SKM-1 (cell line): ENCODE measurements at regions not wholly inside any gene's neighbourhood (a gene's known extent, or its start where the extent isn't known, plus 50 kb on each side); places are given as distances from the start of the nearest gene placed in this dataset.

Experiments
- DNase-seq: peaks from one replicate; lab custom pipeline; 2025; ENCODE audit not compliant: unreplicated experiment; lab: John Stamatoyannopoulos, UW

DNA sequence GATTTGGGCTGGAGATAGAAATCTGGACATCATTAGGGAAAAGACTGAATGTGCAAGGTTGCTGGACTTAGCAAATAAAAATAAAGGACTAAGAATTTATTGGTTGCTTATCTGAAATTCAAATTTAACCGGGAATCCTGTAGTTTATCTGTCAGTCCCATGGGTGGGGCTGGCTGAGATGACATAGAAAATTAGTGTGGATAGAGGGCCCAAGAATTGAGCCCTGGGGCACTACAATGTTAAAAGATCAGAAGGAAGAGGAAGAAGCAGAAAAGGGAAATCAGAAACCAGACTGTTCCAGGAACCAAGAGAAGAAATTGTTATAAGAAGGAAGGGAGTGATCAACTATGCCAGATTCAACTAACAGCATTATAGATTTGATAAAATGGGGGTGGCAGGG lies 96.7 kb upstream of the CCDC196 start:
- DNase-seq = no peak

- DNase-seq = no peak
These were observed 90.9 kb upstream of the CCDC196 start for GRCh38 chr14:66395300-66395699.

DNA sequence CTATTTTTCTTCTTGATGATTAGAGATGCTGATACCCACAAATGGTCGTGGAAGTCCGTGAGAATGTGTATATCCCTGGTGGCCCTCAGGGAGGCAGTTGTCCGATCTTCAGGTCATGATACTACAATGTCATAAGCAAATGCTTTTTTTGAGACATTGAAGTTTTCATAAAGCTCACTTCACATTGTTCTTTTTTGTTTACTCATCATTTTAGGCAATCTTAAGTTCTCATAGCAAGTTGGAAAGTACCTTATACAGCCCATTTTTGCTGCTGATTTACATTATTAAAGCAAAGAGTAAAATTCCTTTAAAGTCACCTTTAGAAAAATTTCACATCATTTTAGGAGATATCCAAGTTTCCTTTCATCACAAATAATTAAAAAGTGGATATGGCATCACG lies 90.0 kb upstream of the CCDC196 start:
- DNase-seq = no peak

GRCh38 chr14:66398437-66398836 lies 87.7 kb upstream of the CCDC196 start:
- no peak for DNase-seq

DNA sequence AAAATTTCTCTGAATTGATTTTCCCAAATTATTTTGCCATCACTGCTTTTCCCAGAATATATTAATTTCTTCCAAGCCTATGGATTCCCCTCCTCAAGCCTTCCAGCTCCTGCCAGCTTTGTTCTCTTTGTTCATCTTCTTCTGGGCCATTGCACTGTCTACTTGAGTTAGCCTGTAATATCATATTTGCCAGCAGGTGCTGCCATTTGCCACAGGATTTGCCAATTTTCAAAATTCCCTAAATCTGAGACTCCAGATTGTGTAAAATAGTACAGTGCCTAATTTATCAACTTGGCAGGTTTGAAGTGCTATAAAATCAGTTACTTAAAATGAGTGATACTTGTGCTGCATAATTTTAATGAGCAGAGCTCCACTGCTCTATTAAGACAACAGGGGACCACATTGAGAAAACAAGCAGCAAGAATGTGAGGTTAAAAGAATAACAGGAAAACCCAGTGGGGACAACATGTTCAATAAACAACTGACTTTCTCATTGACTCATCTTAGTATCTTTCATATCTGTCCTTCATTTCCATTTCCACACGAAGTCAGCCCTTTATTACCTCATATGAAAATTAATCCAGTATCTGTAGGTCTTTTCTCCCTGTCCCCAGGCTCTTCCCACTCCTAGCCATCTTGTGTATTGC lies 84.6 kb upstream of the CCDC196 start:
- DNase-seq = no peak

DNA sequence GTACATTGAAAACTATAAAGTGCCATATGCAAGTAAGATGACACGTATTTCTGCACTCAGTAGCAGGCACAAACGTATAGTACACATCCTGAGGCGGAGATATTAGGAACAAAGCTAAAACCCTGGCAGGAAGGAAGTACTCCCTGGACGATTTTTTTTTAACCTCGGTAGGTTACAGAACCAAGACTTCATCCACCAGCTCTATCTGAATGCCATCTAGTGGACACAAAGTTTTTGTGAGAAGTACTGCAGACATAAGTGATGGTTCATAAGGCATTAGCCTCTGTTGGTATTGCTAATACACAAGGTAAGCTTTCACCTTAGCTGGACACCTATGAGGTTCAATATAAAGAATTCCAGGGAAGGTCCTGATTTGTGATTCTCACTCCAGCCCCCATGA lies 83.0 kb upstream of the CCDC196 start:
- peak; percentile 2 for DNase-seq

DNA sequence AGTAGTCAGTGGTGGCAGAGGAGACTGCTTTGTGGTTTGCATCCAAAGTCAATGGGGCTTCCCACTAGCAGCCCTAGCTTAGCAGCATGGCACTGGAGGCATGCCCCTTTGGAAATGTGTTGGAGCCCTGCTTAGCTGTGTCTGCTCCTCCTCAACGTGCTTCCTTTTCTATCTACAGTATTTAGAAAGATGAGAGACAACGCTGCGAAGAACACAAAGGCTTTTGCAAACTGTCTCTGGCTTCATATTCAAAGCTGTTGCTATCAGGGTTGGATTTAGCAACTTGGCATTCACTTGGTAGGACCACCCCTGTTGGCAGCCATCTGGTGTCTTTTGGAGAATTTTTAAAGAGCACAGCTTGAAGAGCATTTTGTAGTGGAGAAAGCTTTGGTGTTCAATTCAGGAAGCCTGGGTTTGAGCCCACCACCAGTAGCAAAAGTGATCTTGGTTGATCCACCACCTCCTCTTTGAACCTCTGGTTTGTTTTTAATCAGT lies 82.1 kb upstream of the CCDC196 start:
- no peak for DNase-seq

GRCh38 chr14:66405158-66405557 lies 81.0 kb upstream of the CCDC196 start:
- no peak for DNase-seq

DNA sequence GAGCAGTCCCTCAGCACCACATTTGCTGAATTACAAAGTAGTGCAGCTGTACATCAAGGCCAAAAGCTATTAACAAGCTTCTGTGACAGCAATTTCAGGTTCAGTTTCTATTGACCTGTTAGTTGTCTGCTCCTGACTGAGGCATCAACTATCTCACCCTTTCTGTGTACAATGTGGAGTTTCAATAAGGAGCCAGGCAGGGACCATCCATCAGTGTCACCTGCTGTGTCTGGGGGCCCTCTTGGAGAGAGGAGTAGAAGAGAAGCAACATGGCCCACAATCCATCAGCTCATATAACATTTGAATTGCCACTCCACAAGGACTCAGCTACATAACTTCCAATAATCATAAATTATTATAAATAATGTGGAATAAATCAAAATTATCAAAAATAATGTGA lies 72.3 kb upstream of the CCDC196 start:
- no peak for DNase-seq

- DNase-seq = no peak
These were observed 71.7 kb upstream of the CCDC196 start for GRCh38 chr14:66414511-66414910.

DNA sequence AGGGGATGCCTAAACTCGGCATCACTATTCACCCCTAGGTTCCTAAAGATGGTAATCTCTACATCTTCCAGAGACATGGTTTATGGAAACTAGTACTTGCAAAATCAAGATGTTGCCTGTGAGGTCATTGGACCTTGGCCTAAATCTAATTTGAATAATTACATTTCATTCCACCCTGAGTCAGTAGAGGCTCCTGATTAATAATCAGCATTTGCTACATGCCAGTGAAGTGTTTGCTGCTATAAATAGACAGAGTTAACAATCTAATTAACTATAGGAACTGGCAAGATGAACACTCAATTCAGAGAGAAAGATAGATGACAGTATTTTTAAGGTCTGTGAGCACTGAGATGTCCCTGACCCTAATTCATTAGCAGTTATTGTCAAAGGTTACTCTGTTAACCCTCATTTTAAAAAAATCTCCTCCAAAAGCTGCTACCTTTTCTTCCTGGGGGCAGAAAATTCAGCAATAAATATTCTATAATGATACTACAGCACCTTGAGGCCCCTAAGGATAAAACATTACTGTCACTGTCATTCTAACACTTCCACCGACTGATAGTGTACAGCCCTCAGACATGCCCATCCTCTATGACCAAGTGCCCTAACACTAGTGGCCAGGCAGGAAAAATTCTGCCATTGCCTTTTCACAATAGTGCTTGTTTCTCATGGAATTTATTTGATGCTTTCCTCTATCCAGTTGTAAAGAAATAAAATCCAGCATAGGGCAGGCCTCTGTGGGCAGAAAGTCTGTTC lies 65.7 kb upstream of the CCDC196 start:
- no peak for DNase-seq

- no peak for DNase-seq
These were observed 63.9 kb upstream of the CCDC196 start for GRCh38 chr14:66421990-66422946.

DNA sequence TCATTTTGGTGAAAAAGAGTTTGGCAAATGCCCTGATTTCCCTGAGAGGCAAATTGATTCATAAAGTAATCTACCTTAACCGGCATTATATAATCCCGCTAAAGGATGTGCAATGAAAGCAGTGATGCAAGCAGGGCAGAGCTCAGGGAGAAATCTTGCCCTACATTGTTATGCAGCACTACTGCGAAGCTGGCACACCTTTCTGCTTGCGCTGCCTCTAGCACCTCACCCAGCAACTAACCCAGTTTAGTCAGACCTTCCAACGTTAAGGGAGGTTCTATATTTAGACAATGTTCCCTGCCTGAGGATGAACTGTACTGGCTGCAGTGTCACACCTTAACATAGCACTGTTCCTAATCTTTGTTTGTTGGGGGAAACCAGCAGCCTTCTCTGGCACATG lies 60.8 kb upstream of the CCDC196 start:
- DNase-seq = no peak

DNA sequence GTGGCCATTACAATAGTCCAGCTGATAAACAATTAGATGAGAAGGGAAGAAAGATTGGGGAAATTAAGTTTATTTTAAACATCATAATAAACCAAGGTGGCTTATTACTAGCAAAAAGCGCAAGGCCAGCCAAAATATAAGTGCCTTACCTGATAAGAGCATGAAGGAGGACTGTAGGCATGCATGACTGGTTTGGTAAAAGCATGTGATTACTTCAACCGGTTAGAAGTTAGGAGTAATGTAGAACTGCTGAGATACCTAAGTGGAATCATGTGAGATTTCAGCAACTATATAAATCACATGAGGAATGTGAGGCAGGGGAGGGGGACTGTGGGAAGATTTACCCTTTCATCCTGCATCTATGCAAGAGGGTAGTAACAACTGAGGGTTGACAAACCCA lies 59.7 kb upstream of the CCDC196 start:
- DNase-seq = no peak

GRCh38 chr14:66432334-66432733 lies 53.8 kb upstream of the CCDC196 start:
- no peak for DNase-seq

- no peak for DNase-seq
These were observed 51.7 kb upstream of the CCDC196 start for GRCh38 chr14:66434464-66434863.

DNA sequence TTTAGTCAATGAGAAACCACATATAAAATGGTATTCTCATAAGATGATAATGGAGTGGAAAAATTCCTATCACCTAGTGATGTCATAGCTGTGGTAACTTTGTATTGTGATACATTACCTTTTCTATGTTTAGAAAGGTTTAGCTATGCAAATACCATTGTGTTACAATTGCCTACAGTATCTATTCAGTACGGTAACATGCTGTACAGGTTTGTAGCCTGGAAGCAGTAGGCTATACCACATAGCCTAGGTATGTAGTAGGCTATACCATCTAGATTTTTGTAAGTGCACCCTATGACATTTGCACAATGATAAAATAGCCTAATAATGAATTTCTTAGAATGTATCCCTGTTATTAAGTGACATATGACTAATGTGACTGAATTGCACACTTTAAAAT lies 50.5 kb upstream of the CCDC196 start:
- no peak for DNase-seq
